SK-N-SH (cell line): ENCODE measurements at regions not wholly inside any gene's neighbourhood (a gene's known extent, or its start where the extent isn't known, plus 50 kb on each side); places are given as distances from the start of the nearest gene placed in this dataset.

ENCODE experiments used
- CTCF ChIA-PET: fragments of 300-600, 350-600 bp; formaldehyde crosslinking; extraction: SDS; loops from one replicate; lab custom pipeline; 2021; lab: Yijun Ruan, JAX
- POLR2A ChIA-PET: fragments of 350-600 bp; sonication (Branson Sonifier 250); formaldehyde crosslinking; extraction: SDS; loops from one replicate; lab custom pipeline; 2020; ENCODE audit warnings: antibody characterized with exemption, inconsistent platforms; lab: Yijun Ruan, JAX
- DNase-seq: peaks from one replicate; pipeline ENCODE4 v3.0.0; 2012
- H2AFZ ChIP-seq: fragments of 200-600 bp; sonication (generic); 2 replicates; pipeline ENCODE4 v1.8.1; 2016; ENCODE audit warnings: antibody characterized with exemption, mild to moderate bottlenecking, low read depth
- H3F3A ChIP-seq: fragments of 200-600 bp; sonication (generic); replicated peaks from 2 replicates; pipeline ENCODE3; 2016; ENCODE audit warnings: antibody characterized with exemption, mild to moderate bottlenecking; ENCODE audit not compliant: insufficient read depth
- H3K27ac ChIP-seq, 2 experiments: fragments of 200-500 bp in 1 of 2; fragments of 200-600 bp in 1 of 2; sonication (Bioruptor generic) in 1 of 2; sonication (generic), shearing (Covaris generic) in 1 of 2; 2 replicates each; pipeline versions ENCODE4 v1.5.1 to v1.6.1; 2014 to 2016; ENCODE audit warnings: low read depth in 2 of 2, inconsistent platforms in 1 of 2, low read length in 1 of 2, mild to moderate bottlenecking in 1 of 2, mixed read lengths in 1 of 2
- H3K27me3 ChIP-seq: fragments of 200-600 bp; sonication (generic), shearing (Covaris generic); 2 replicates; pipeline ENCODE4 v1.6.1; 2016; ENCODE audit warnings: mixed run types; ENCODE audit not compliant: insufficient read depth
- H3K36me3 ChIP-seq, 2 experiments: fragments of 200-500 bp in 1 of 2; fragments of 200-600 bp in 1 of 2; sonication (Bioruptor generic) in 1 of 2; sonication (generic) in 1 of 2; replicated peaks in 1 of 2; 2 replicates each; pipeline versions ENCODE3 to v1.5.1; 2014 to 2016; ENCODE audit warnings: low read length in 1 of 2, mild to moderate bottlenecking in 1 of 2; ENCODE audit not compliant: insufficient read depth in 2 of 2, control insufficient read depth in 1 of 2
- H3K4me1 ChIP-seq, 2 experiments: fragments of 200-500 bp in 1 of 2; fragments of 200-600 bp in 1 of 2; sonication (Bioruptor generic) in 1 of 2; sonication (generic), shearing (Covaris generic) in 1 of 2; 2 replicates each; pipeline versions ENCODE4 v1.5.1 to v1.6.1; 2014 to 2016; ENCODE audit warnings: low read depth in 1 of 2, low read length in 1 of 2, mixed run types in 1 of 2; ENCODE audit not compliant: insufficient read depth in 2 of 2, control insufficient read depth in 1 of 2
- H3K4me2 ChIP-seq: fragments of 200-600 bp; sonication (generic), shearing (Covaris generic); 2 replicates; pipeline ENCODE4 v1.6.1; 2017; ENCODE audit warnings: mixed run types
- H3K4me3 ChIP-seq, 2 experiments: fragments of 200-500 bp in 1 of 2; fragments of 200-600 bp in 1 of 2; sonication (Bioruptor generic) in 1 of 2; sonication (generic), shearing (Covaris generic) in 1 of 2; 2 replicates each; pipeline versions ENCODE4 v1.5.1 to v1.8.1; 2014 to 2016; ENCODE audit warnings: low read depth in 2 of 2, inconsistent platforms in 1 of 2, low read length in 1 of 2, mild to moderate bottlenecking in 1 of 2, mixed read lengths in 1 of 2, moderate library complexity in 1 of 2
- H3K79me2 ChIP-seq: fragments of 200-600 bp; sonication (generic); 2 replicates; pipeline ENCODE4 v1.8.1; 2017; ENCODE audit warnings: mild to moderate bottlenecking; ENCODE audit not compliant: insufficient read depth
- H3K9ac ChIP-seq: fragments of 200-600 bp; sonication (generic); 2 replicates; pipeline ENCODE4 v1.6.1; 2017; ENCODE audit warnings: mixed run types
- H3K9me2 ChIP-seq: fragments of 200-600 bp; sonication (generic); 2 replicates; pipeline ENCODE4 v1.6.1; 2017; ENCODE audit warnings: mixed run types
- H3K9me3 ChIP-seq: fragments of 200-600 bp; sonication (generic); 2 replicates; pipeline ENCODE4 v1.6.1; 2017; ENCODE audit warnings: mixed run types, mild to moderate bottlenecking, moderate library complexity
- H4K20me1 ChIP-seq: fragments of 200-600 bp; sonication (generic); 2 replicates; pipeline ENCODE4 v1.6.1; 2017; ENCODE audit warnings: mild to moderate bottlenecking, mixed run types; ENCODE audit not compliant: insufficient read depth
- CTCF ChIP-seq: fragments of 200-600 bp; sonication (generic); IDR thresholded peaks from 2 replicates; pipeline ENCODE4 v1.6.1; 2017; ENCODE audit warnings: antibody characterized with exemption, mild to moderate bottlenecking, moderate library complexity
- FOSL2 ChIP-seq: IDR thresholded peaks from 2 replicates; pipeline ENCODE4 v1.4.0; 2012; ENCODE audit warnings: low read depth, mild to moderate bottlenecking, moderate library complexity, borderline replicate concordance
- FOXJ3 ChIP-seq: sonication (generic); formaldehyde crosslinking; IDR thresholded peaks from 2 replicates; pipeline ENCODE4 v1.5.1; 2020; ENCODE audit warnings: mild to moderate bottlenecking, missing genetic modification reagents
- FOXM1 ChIP-seq: IDR thresholded peaks from 2 replicates; pipeline ENCODE4 v1.4.0; 2012; ENCODE audit warnings: low read depth, mild to moderate bottlenecking
- GABPA ChIP-seq: IDR thresholded peaks from 2 replicates; pipeline ENCODE4 v1.4.0; 2012; ENCODE audit warnings: low read depth, mild to moderate bottlenecking
- GATA2 ChIP-seq: sonication (generic); formaldehyde crosslinking; IDR thresholded peaks from 2 replicates; pipeline ENCODE4 v1.5.0; 2020; ENCODE audit warnings: mild to moderate bottlenecking, missing genetic modification reagents
- IRF3 ChIP-seq: fragments of 150-350 bp; IDR thresholded peaks from 2 replicates; pipeline ENCODE4 v1.6.1; 2016; ENCODE audit warnings: mild to moderate bottlenecking, low read depth, low read length
- MEF2A ChIP-seq: IDR thresholded peaks from 2 replicates; pipeline ENCODE4 v1.4.0; 2012; ENCODE audit warnings: low read depth, borderline replicate concordance
- NFIC ChIP-seq: IDR thresholded peaks from 2 replicates; pipeline ENCODE4 v1.4.0; 2012; ENCODE audit warnings: borderline replicate concordance
- POLR2AphosphoS5 ChIP-seq: IDR thresholded peaks from 2 replicates; pipeline ENCODE4 v1.6.1; 2012; ENCODE audit warnings: low read depth, low read length
- RAD21 ChIP-seq: IDR thresholded peaks from 2 replicates; pipeline ENCODE4 v1.6.1; 2012; ENCODE audit warnings: mild to moderate bottlenecking, low read length
- RXRA ChIP-seq: IDR thresholded peaks from 2 replicates; pipeline ENCODE4 v1.4.0; 2012; ENCODE audit warnings: low read depth, mild to moderate bottlenecking, borderline replicate concordance
- SMC3 ChIP-seq: IDR thresholded peaks from 2 replicates; pipeline ENCODE4 v1.6.1; 2012; ENCODE audit warnings: low read depth, low read length, improper control_type of control experiment
- TCF12 ChIP-seq: IDR thresholded peaks from 2 replicates; pipeline ENCODE4 v1.4.0; 2012
- TEAD4 ChIP-seq: IDR thresholded peaks from 2 replicates; pipeline ENCODE4 v1.4.0; 2012; ENCODE audit warnings: mild to moderate bottlenecking, borderline replicate concordance; ENCODE audit not compliant: insufficient read depth
- whole genome bisulfite sequencing: methylation state at CpG from one replicate; pipeline ENCODE4 v1.1.6; 2017; ENCODE audit warnings: low lambda C conversion rate; 5-methylcytosine and 5-hydroxymethylcytosine counted together
- TF ChIP-seq, protein P1 (sequence below): IDR thresholded peaks from 2 replicates; pipeline ENCODE4 v1.6.1; 2012; ENCODE audit warnings: mild to moderate bottlenecking, low read depth, low read length, moderate library complexity
- TF ChIP-seq, protein P2 (sequence below): fragments of 150-350 bp; IDR thresholded peaks from 2 replicates; pipeline ENCODE4 v1.6.1; 2017; ENCODE audit warnings: antibody characterized with exemption, low read length, low read depth, borderline replicate concordance

GRCh38 chr17:14926526-14927122 lies 338.5 kb downstream of the PMP22 start:
- DNase-seq, result peak; percentile 26
- no peak overlapping the region for H3K4me3 ChIP-seq
- H3K9ac ChIP-seq, result no peak overlapping the region
- no peaks in the 10 kb centered on the region for H3K9me3 ChIP-seq
- peaks cover 31% of the 10 kb centered on the region; the same call in 1 of the 2 replicates for H3K27me3 ChIP-seq
- H2AFZ ChIP-seq, result no peak overlapping the region
- H3K9me2 ChIP-seq, result no peaks in the 10 kb centered on the region
- no peak overlapping the region for H3K4me2 ChIP-seq
- 8% methylated on average over 7 of the region's 7 CpGs for WGBS
- ChIA-PET CTCF (interaction anchor here (0.6 to 3.1 kb wide), 35 partner anchors 10 to 1902 kb away, joined by 3 to 27 read pairs (median 4); partner anchors contain the start of gene HS3ST3B1), POLR2A (no interaction called here)
- no peaks in the 10 kb centered on the region for H3K79me2 ChIP-seq
- TF ChIP-seq RAD21 (peak; percentile 84), CTCF (peak; percentile 85), SMC3 (peak; percentile 68), FOSL2 (no peak)
- peaks cover 2% of the 10 kb centered on the region for H3F3A ChIP-seq
- H4K20me1 ChIP-seq, result no peaks in the 10 kb centered on the region
- H3K4me1 ChIP-seq, result no peaks in the 10 kb centered on the region
- no peak overlapping the region for H3K27ac ChIP-seq
- H3K36me3 ChIP-seq, result no peaks in the 10 kb centered on the region

GRCh38 chr17:14926073-14926472 lies 339.1 kb downstream of the PMP22 start:
- H3F3A ChIP-seq, result peaks cover 2% of the 10 kb centered on the region
- H3K9me2 ChIP-seq, result no peaks in the 10 kb centered on the region
- no peak overlapping the region for H3K27ac ChIP-seq
- no peaks in the 10 kb centered on the region for H3K79me2 ChIP-seq
- H3K4me1 ChIP-seq, result no peaks in the 10 kb centered on the region
- peaks cover 31% of the 10 kb centered on the region; the same call in 1 of the 2 replicates for H3K27me3 ChIP-seq
- WGBS, result 6% methylated on average over 8 of the region's 8 CpGs
- H3K9me3 ChIP-seq, result no peaks in the 10 kb centered on the region
- H3K36me3 ChIP-seq, result no peaks in the 10 kb centered on the region
- no peak overlapping the region for H2AFZ ChIP-seq
- POLR2A ChIA-PET, result no interaction called here
- CTCF ChIA-PET, result interaction anchor here (0.6 to 3.1 kb wide), 30 partner anchors 9 to 1901 kb away, joined by 3 to 27 read pairs (median 4); partner anchors contain the start of gene HS3ST3B1
- H4K20me1 ChIP-seq, result no peaks in the 10 kb centered on the region
- no peak overlapping the region for H3K9ac ChIP-seq
- H3K4me2 ChIP-seq, result no peak overlapping the region
- no peak overlapping the region for H3K4me3 ChIP-seq
- DNase-seq, result no peak
- TF ChIP-seq IRF3, result no peak
- no peak for TF ChIP-seq MEF2A
- no peak for TF ChIP-seq TCF12
- no peak for TF ChIP-seq FOXM1
- TF ChIP-seq POLR2AphosphoS5, result no peak
- no peak for TF ChIP-seq CTCF
- TF ChIP-seq TEAD4, result no peak
- TF ChIP-seq, protein P1, sequence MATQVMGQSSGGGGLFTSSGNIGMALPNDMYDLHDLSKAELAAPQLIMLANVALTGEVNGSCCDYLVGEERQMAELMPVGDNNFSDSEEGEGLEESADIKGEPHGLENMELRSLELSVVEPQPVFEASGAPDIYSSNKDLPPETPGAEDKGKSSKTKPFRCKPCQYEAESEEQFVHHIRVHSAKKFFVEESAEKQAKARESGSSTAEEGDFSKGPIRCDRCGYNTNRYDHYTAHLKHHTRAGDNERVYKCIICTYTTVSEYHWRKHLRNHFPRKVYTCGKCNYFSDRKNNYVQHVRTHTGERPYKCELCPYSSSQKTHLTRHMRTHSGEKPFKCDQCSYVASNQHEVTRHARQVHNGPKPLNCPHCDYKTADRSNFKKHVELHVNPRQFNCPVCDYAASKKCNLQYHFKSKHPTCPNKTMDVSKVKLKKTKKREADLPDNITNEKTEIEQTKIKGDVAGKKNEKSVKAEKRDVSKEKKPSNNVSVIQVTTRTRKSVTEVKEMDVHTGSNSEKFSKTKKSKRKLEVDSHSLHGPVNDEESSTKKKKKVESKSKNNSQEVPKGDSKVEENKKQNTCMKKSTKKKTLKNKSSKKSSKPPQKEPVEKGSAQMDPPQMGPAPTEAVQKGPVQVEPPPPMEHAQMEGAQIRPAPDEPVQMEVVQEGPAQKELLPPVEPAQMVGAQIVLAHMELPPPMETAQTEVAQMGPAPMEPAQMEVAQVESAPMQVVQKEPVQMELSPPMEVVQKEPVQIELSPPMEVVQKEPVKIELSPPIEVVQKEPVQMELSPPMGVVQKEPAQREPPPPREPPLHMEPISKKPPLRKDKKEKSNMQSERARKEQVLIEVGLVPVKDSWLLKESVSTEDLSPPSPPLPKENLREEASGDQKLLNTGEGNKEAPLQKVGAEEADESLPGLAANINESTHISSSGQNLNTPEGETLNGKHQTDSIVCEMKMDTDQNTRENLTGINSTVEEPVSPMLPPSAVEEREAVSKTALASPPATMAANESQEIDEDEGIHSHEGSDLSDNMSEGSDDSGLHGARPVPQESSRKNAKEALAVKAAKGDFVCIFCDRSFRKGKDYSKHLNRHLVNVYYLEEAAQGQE, result no peak
- TF ChIP-seq GABPA, result no peak
- TF ChIP-seq RXRA, result no peak
- no peak for TF ChIP-seq NFIC
- no peak for TF ChIP-seq FOSL2
- TF ChIP-seq FOXJ3, result no peak
- no peak for TF ChIP-seq GATA2 (CRISPR knock-in tag)
- TF ChIP-seq, protein P2, sequence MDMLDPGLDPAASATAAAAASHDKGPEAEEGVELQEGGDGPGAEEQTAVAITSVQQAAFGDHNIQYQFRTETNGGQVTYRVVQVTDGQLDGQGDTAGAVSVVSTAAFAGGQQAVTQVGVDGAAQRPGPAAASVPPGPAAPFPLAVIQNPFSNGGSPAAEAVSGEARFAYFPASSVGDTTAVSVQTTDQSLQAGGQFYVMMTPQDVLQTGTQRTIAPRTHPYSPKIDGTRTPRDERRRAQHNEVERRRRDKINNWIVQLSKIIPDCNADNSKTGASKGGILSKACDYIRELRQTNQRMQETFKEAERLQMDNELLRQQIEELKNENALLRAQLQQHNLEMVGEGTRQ, result no peak
